HG02798 (cell line): ENCODE measurements at regions not wholly inside any gene's neighbourhood (a gene's known extent, or its start where the extent isn't known, plus 50 kb on each side); places are given as distances from the start of the nearest gene placed in this dataset.
"Not testable (repeated sequence)": the region's sequence is repeated elsewhere in the genome, so short reads cannot be mapped to it uniquely, and the experiment has no call there.

Experiments used
- ATAC-seq: cut with Tn5 transposase; IDR thresholded peaks from one replicate; pipeline ENCODE4 v1.9.1; 2021; ENCODE audit warnings: mild to moderate bottlenecking; ENCODE audit not compliant: unreplicated experiment, poor library complexity

GRCh38 chr7:79664884-79665676 lies 211.6 kb upstream of the MAGI2 start:
- no peak for ATAC-seq

GRCh38 chr7:79658304-79658703 lies 204.8 kb upstream of the MAGI2 start:
- no peak for ATAC-seq

- ATAC-seq = no peak
Measured at GRCh38 chr7:79653136-79653631, 199.7 kb upstream of the MAGI2 start.

- no peak for ATAC-seq
Measured at GRCh38 chr7:79652619-79653018, 199.2 kb upstream of the MAGI2 start.

- no peak for ATAC-seq
Measured at GRCh38 chr7:79647711-79648110, 194.2 kb upstream of the MAGI2 start.

GRCh38 chr7:79646278-79646677 lies 192.8 kb upstream of the MAGI2 start:
- no peak for ATAC-seq

- ATAC-seq = no peak
Measured at GRCh38 chr7:79636849-79637248, 183.4 kb upstream of the MAGI2 start.

GRCh38 chr7:79625921-79626320 lies 172.5 kb upstream of the MAGI2 start:
- ATAC-seq = not testable (repeated sequence)

- no peak for ATAC-seq
Measured at GRCh38 chr7:79624336-79624735, 170.9 kb upstream of the MAGI2 start.

- ATAC-seq = no peak
Measured at GRCh38 chr7:79622781-79623180, 169.3 kb upstream of the MAGI2 start.

- ATAC-seq = no peak
Measured at GRCh38 chr7:79620291-79620690, 166.8 kb upstream of the MAGI2 start.

- no peak for ATAC-seq
Measured at GRCh38 chr7:79619216-79619615, 165.7 kb upstream of the MAGI2 start.

- ATAC-seq = no peak
Measured at GRCh38 chr7:79615871-79616640, 162.6 kb upstream of the MAGI2 start.

GRCh38 chr7:79615466-79615865 lies 162.0 kb upstream of the MAGI2 start:
- ATAC-seq = no peak

- ATAC-seq = no peak
Measured at GRCh38 chr7:79612903-79613302, 159.4 kb upstream of the MAGI2 start.

- no peak for ATAC-seq
Measured at GRCh38 chr7:79612022-79612421, 158.6 kb upstream of the MAGI2 start.

- no peak for ATAC-seq
Measured at GRCh38 chr7:79610748-79611304, 157.4 kb upstream of the MAGI2 start.

- no peak for ATAC-seq
Measured at GRCh38 chr7:79610313-79610712, 156.8 kb upstream of the MAGI2 start.

- ATAC-seq = no peak
Measured at GRCh38 chr7:79608005-79608404, 154.5 kb upstream of the MAGI2 start.

- no peak for ATAC-seq
Measured at GRCh38 chr7:79604841-79605240, 151.4 kb upstream of the MAGI2 start.

GRCh38 chr7:79598351-79598750 lies 144.9 kb upstream of the MAGI2 start:
- no peak for ATAC-seq
